GM13977 (cell line): ENCODE measurements at regions not wholly inside any gene's neighbourhood (a gene's known extent, or its start where the extent isn't known, plus 50 kb on each side); places are given as distances from the start of the nearest gene placed in this dataset.

ENCODE experiments used
- DNase-seq: peaks from one replicate; pipeline ENCODE4 v3.0.0; 2012; ENCODE audit warnings: low spot score
- in situ Hi-C: fragments of 300-500 bp; cut with MboI; formaldehyde crosslinking; loops from one replicate; pipeline ENCODE4 v1.12.0; 2022; ENCODE audit warnings: low sequenced_read_pairs, low pct_unique_long_range_greater_than_20kb, mixed read lengths, inconsistent platforms; ENCODE audit not compliant: unreplicated experiment
- TF ChIP-seq, protein P1 (sequence below): IDR thresholded peaks from 2 replicates; pipeline ENCODE4 v1.5.1; 2012; ENCODE audit warnings: mild to moderate bottlenecking, control low read depth; ENCODE audit not compliant: insufficient read depth; ENCODE audit errors: extremely low read depth, missing control alignments

DNA sequence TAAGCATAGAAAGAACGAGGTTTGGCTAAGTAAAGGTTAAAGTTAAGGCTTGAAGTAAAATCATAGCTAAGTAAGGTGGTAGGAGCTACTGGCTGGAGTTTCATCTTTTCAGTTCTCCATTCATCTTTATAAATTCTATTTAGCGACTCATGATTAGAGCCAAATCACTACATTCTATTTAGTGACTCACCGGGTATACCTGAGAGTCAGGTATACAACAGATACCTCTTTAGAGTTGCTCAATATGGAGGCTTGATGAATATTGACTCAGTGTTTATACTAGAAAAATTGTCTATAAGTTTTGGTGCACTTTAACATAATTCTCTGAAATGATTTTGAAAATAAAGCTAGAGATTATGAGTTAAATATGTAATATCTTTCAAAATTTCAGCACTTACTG is 328.8 kb upstream of the GRM7 start:
- in situ Hi-C loops = no loop called here
- no peak for DNase-seq
- TF ChIP-seq, protein P1, sequence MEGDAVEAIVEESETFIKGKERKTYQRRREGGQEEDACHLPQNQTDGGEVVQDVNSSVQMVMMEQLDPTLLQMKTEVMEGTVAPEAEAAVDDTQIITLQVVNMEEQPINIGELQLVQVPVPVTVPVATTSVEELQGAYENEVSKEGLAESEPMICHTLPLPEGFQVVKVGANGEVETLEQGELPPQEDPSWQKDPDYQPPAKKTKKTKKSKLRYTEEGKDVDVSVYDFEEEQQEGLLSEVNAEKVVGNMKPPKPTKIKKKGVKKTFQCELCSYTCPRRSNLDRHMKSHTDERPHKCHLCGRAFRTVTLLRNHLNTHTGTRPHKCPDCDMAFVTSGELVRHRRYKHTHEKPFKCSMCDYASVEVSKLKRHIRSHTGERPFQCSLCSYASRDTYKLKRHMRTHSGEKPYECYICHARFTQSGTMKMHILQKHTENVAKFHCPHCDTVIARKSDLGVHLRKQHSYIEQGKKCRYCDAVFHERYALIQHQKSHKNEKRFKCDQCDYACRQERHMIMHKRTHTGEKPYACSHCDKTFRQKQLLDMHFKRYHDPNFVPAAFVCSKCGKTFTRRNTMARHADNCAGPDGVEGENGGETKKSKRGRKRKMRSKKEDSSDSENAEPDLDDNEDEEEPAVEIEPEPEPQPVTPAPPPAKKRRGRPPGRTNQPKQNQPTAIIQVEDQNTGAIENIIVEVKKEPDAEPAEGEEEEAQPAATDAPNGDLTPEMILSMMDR = no peak

DNA sequence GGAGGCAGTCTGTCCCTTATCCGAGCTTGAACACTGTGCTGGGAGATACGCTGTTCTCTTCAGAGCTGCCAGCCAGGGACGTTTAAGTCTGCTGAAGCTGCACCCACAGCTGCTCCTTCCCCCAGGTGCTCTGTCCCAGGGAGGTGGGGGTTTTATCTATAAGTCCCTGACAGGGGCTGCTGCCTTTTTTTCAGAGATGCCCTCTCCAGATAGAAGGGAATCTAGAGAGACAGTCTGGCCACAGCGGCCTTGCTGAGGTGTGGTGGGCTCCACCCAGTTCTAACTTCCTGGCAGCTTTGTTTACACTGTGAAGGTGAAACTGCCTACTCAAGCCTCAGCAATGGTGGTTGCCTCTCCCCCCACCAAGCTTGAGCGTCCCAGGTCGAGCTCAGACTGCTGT is 319.9 kb upstream of the GRM7 start:
- in situ Hi-C loops = no loop called here
- DNase-seq = no peak
- TF ChIP-seq, protein P1 = no peak

- no peak for DNase-seq
- in situ Hi-C loops = no loop called here
- TF ChIP-seq, protein P1 = no peak
These were observed 318.1 kb upstream of the GRM7 start for GRCh38 chr3:6542795-6543194.

DNA sequence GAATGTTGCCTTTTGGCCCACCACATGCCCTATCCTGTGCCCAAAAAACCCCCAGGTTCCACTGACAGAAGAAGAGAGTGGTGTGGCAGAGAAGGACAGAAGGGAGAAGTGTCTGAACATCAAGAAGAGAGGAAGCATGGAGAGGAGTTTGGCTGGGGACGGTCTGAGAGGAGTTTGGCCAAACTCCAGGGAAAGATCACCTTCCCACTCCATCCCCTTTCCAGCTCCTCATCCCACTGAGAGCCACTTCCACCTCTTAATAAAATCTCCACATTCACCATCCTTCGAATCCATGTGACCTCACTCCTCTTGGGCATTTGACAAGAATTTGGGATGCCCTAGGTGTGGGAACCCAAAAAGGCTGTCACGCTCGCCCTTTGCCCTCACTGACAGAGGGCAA is 311.6 kb upstream of the GRM7 start:
- TF ChIP-seq, protein P1 = no peak
- DNase-seq = no peak
- in situ Hi-C loops = no loop called here

DNA sequence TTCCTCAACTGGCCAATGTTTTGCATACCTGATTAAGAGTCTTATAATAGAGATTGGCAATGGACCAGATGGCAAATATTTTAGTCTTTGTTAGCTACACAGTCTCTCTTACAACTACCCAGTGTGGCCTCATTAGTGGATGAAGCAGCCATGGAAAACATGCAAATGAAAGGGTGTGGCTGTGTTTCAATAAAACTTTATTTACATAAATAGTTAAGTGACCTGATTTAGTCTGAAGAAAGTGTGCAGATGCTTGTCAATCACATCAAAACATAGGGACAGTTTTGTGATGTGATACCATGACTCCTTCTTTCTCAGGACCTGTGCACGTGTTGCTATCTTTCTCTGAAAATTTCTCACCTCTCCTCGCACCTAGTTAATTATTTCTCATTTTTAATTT is 309.8 kb upstream of the GRM7 start:
- in situ Hi-C loops = no loop called here
- no peak for DNase-seq
- TF ChIP-seq, protein P1 = no peak

- DNase-seq = no peak
- in situ Hi-C loops = no loop called here
- TF ChIP-seq, protein P1 = no peak
These were observed 300.7 kb upstream of the GRM7 start for GRCh38 chr3:6560259-6560658.

GRCh38 chr3:6567241-6567640 is 293.7 kb upstream of the GRM7 start:
- TF ChIP-seq, protein P1 = no peak
- DNase-seq = no peak
- in situ Hi-C loops = no loop called here
